ENCODE measurements at regions not wholly inside any gene's neighbourhood (a gene's known extent, or its start where the extent isn't known, plus 50 kb on each side); places are given as distances from the start of the nearest gene placed in this dataset.

GRCh38 chr2:16816016-16816415 lies 150.4 kb upstream of the CYRIA start:
- H2AFZ ChIP-seq (ENCODE audit: low read depth, low read length) = no peak overlapping the region
- H3K4me3 ChIP-seq (ENCODE audit: low read length) = no peak overlapping the region
- no peaks in the 10 kb centered on the region for H4K20me1 ChIP-seq (ENCODE audit: insufficient read depth, low read length)
- no peaks in the 10 kb centered on the region for H3K4me1 ChIP-seq (ENCODE audit: low read length)
- H3K36me3 ChIP-seq (replicated peaks; ENCODE audit: low read depth, low read length) = no peaks in the 10 kb centered on the region
- no peak overlapping the region for H3K4me2 ChIP-seq (ENCODE audit: low read length)
- H3K9ac ChIP-seq (ENCODE audit: low read length) = no peak overlapping the region
- H3K79me2 ChIP-seq (ENCODE audit: low read length) = no peaks in the 10 kb centered on the region
- TF ChIP-seq CTCF (IDR thresholded peaks at IDR 0.05; ENCODE audit: low read depth, low read length) (no peak), EZH2phosphoT487 (IDR thresholded peaks at IDR 0.05; ENCODE audit: low read depth) (no peak)
- no peaks in the 10 kb centered on the region for H3K27me3 ChIP-seq (ENCODE audit: low read depth, low read length)
- no peaks in the 10 kb centered on the region for H3K9me3 ChIP-seq (ENCODE audit: insufficient read depth, low read length)
- no peak overlapping the region for H3K27ac ChIP-seq (ENCODE audit: low read length)

- TF ChIP-seq CTCF (IDR thresholded peaks at IDR 0.05; ENCODE audit: low read depth, low read length) (no peak), EZH2phosphoT487 (IDR thresholded peaks at IDR 0.05; ENCODE audit: low read depth) (no peak)
- H3K9me3 ChIP-seq (ENCODE audit: insufficient read depth, low read length) = no peaks in the 10 kb centered on the region
- H2AFZ ChIP-seq (ENCODE audit: low read depth, low read length) = no peak overlapping the region
- H3K27me3 ChIP-seq (ENCODE audit: low read depth, low read length) = no peaks in the 10 kb centered on the region
- no peak overlapping the region for H3K4me2 ChIP-seq (ENCODE audit: low read length)
- H3K4me3 ChIP-seq (ENCODE audit: low read length) = no peak overlapping the region
- H3K27ac ChIP-seq (ENCODE audit: low read length) = no peak overlapping the region
- H3K36me3 ChIP-seq (replicated peaks; ENCODE audit: low read depth, low read length) = no peaks in the 10 kb centered on the region
- H3K79me2 ChIP-seq (ENCODE audit: low read length) = no peaks in the 10 kb centered on the region
- H4K20me1 ChIP-seq (ENCODE audit: insufficient read depth, low read length) = no peaks in the 10 kb centered on the region
- no peaks in the 10 kb centered on the region for H3K4me1 ChIP-seq (ENCODE audit: low read length)
- no peak overlapping the region for H3K9ac ChIP-seq (ENCODE audit: low read length)
Observed at GRCh38 chr2:16813593-16813992, 148.0 kb upstream of the CYRIA start.

- no peaks in the 10 kb centered on the region for H3K9me3 ChIP-seq (ENCODE audit: insufficient read depth, low read length)
- TF ChIP-seq CTCF (IDR thresholded peaks at IDR 0.05; ENCODE audit: low read depth, low read length) = no peak
- no peak for TF ChIP-seq EZH2phosphoT487 (IDR thresholded peaks at IDR 0.05; ENCODE audit: low read depth)
- no peaks in the 10 kb centered on the region for H3K27me3 ChIP-seq (ENCODE audit: low read depth, low read length)
- no peaks in the 10 kb centered on the region for H3K36me3 ChIP-seq (replicated peaks; ENCODE audit: low read depth, low read length)
- H3K4me1 ChIP-seq (ENCODE audit: low read length) = no peaks in the 10 kb centered on the region
- no peak overlapping the region for H3K27ac ChIP-seq (ENCODE audit: low read length)
- H3K9ac ChIP-seq (ENCODE audit: low read length) = no peak overlapping the region
- H4K20me1 ChIP-seq (ENCODE audit: insufficient read depth, low read length) = no peaks in the 10 kb centered on the region
- no peak overlapping the region for H3K4me2 ChIP-seq (ENCODE audit: low read length)
- H2AFZ ChIP-seq (ENCODE audit: low read depth, low read length) = no peak overlapping the region
- H3K4me3 ChIP-seq (ENCODE audit: low read length) = no peak overlapping the region
- H3K79me2 ChIP-seq (ENCODE audit: low read length) = no peaks in the 10 kb centered on the region
Observed at GRCh38 chr2:16798472-16798871, 132.8 kb upstream of the CYRIA start.

- Histone ChIP-seq H3K9me3 (ENCODE audit: insufficient read depth, low read length) (no peaks in the 10 kb centered on the region), H3K4me2 (ENCODE audit: low read length) (no peak overlapping the region), H3K4me1 (ENCODE audit: low read length) (no peaks in the 10 kb centered on the region), H3K79me2 (ENCODE audit: low read length) (no peaks in the 10 kb centered on the region), H3K4me3 (ENCODE audit: low read length) (no peak overlapping the region), H3K27ac (ENCODE audit: low read length) (no peak overlapping the region), H3K27me3 (ENCODE audit: low read depth, low read length) (no peaks in the 10 kb centered on the region), H4K20me1 (ENCODE audit: insufficient read depth, low read length) (no peaks in the 10 kb centered on the region), H3K36me3 (replicated peaks; ENCODE audit: low read depth, low read length) (no peaks in the 10 kb centered on the region), H2AFZ (ENCODE audit: low read depth, low read length) (no peak overlapping the region), H3K9ac (ENCODE audit: low read length) (no peak overlapping the region)
- no peak for TF ChIP-seq EZH2phosphoT487 (IDR thresholded peaks at IDR 0.05; ENCODE audit: low read depth)
- no peak for TF ChIP-seq CTCF (IDR thresholded peaks at IDR 0.05; ENCODE audit: low read depth, low read length)
Observed at GRCh38 chr2:16791496-16791895, 125.9 kb upstream of the CYRIA start.
